ENCODE measurements at regions not wholly inside any gene's neighbourhood (a gene's known extent, or its start where the extent isn't known, plus 50 kb on each side); places are given as distances from the start of the nearest gene placed in this dataset.
A peak's percentile ranks its signal among the peaks of the same experiment; 100 is the strongest.

GRCh38 chr5:128673970-128674369 is 135.9 kb upstream of the FBN2 start:
- intact Hi-C loops (cut with micrococcal nuclease; ENCODE audit: unreplicated experiment) = loop anchor here (2.0 to 10.0 kb wide), 2 partner anchors 171 to 919 kb away; no protein-coding TSS in a partner anchor
- Mint-ChIP-seq H3K27me3 (ENCODE audit: insufficient read depth, unreplicated experiment) (no peaks in the 10 kb centered on the region), H3K36me3 (ENCODE audit: insufficient read depth, unreplicated experiment) (no peaks in the 10 kb centered on the region), H3K4me1 (ENCODE audit: low read depth, unreplicated experiment) (no peaks in the 10 kb centered on the region), H3K4me3 (ENCODE audit: unreplicated experiment) (no peak overlapping the region), H3K9me3 (ENCODE audit: unreplicated experiment) (peaks cover 18% of the 10 kb centered on the region), H3K27ac (ENCODE audit: unreplicated experiment) (no peak overlapping the region)
- Histone ChIP-seq H3K27me3 (replicated peaks; ENCODE audit: control insufficient read depth, insufficient read depth, low read length) (no peaks in the 10 kb centered on the region), H3K36me3 (ENCODE audit: control insufficient read depth, insufficient read depth, low read length) (no peaks in the 10 kb centered on the region), H3K4me3 (ENCODE audit: low read depth, low read length) (no peak overlapping the region), H3K4me1 (no peaks in the 10 kb centered on the region), H3K9me3 (no peaks in the 10 kb centered on the region)
- ChIA-PET CTCF (no interaction called here), POLR2A (no interaction called here)
- TF ChIP-seq, protein P1, sequence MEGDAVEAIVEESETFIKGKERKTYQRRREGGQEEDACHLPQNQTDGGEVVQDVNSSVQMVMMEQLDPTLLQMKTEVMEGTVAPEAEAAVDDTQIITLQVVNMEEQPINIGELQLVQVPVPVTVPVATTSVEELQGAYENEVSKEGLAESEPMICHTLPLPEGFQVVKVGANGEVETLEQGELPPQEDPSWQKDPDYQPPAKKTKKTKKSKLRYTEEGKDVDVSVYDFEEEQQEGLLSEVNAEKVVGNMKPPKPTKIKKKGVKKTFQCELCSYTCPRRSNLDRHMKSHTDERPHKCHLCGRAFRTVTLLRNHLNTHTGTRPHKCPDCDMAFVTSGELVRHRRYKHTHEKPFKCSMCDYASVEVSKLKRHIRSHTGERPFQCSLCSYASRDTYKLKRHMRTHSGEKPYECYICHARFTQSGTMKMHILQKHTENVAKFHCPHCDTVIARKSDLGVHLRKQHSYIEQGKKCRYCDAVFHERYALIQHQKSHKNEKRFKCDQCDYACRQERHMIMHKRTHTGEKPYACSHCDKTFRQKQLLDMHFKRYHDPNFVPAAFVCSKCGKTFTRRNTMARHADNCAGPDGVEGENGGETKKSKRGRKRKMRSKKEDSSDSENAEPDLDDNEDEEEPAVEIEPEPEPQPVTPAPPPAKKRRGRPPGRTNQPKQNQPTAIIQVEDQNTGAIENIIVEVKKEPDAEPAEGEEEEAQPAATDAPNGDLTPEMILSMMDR (IDR thresholded peaks at IDR 0.05; ENCODE audit: insufficient read depth in 1 of 2, low read depth in 1 of 2, low read length in 1 of 2, severe bottlenecking in 1 of 2, unreplicated experiment in 1 of 2) = no peak
- no peak for DNase-seq
- BruUV-seq (replicated peaks) = no TSS peak

DNA sequence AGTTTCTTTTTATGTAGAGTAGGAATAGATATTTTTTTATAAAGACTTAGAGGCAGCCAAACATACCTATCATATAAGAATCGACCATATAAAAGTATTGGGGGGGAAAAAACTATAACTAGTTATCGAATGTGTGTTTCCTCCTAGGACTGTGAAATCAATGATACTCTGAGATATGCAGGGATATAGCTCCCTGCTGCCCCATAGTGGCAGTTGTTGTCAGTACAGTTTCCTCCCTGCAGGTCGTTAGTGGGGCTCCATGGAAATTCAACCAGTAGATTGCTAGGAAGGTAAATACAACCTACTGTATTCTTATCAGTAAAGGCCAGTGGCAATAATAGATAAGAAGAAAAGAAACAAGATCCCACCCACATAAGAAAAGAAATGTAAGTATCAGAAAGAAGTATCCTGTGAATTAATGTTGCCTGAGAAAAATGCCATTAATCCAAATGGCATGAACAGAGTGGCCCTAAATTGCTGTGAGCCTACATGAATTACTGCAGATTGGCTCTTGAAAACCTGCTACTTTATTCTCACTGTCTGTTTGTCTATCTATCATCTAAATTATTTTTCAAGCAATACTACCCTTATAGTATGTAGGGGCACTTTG is 136.9 kb upstream of the FBN2 start:
- BruUV-seq (replicated peaks) = no TSS peak
- H3K36me3 ChIP-seq (ENCODE audit: control insufficient read depth, insufficient read depth, low read length) = no peaks in the 10 kb centered on the region
- ChIA-PET POLR2A (no interaction called here), CTCF (interaction anchor here (0.6 kb wide), 1 partner anchor 143 kb away, joined by 3 read pairs; no protein-coding TSS in a partner anchor)
- H3K27ac Mint-ChIP-seq (ENCODE audit: unreplicated experiment) = no peak overlapping the region
- H3K4me1 Mint-ChIP-seq (ENCODE audit: low read depth, unreplicated experiment) = no peaks in the 10 kb centered on the region
- peak; percentile 53 to 66 for DNase-seq
- no peak overlapping the region for H3K4me3 Mint-ChIP-seq (ENCODE audit: unreplicated experiment)
- H3K27me3 Mint-ChIP-seq (ENCODE audit: insufficient read depth, unreplicated experiment) = no peaks in the 10 kb centered on the region
- no peaks in the 10 kb centered on the region for H3K4me1 ChIP-seq
- H3K27me3 ChIP-seq (replicated peaks; ENCODE audit: control insufficient read depth, insufficient read depth, low read length) = no peaks in the 10 kb centered on the region
- intact Hi-C loops (cut with micrococcal nuclease; ENCODE audit: unreplicated experiment) = loop anchor here (1.0 to 10.0 kb wide), 4 partner anchors 170 to 920 kb away; no protein-coding TSS in a partner anchor
- peaks cover 18% of the 10 kb centered on the region for H3K9me3 Mint-ChIP-seq (ENCODE audit: unreplicated experiment)
- TF ChIP-seq, protein P1 (IDR thresholded peaks at IDR 0.05; ENCODE audit: insufficient read depth in 1 of 2, low read depth in 1 of 2, low read length in 1 of 2, severe bottlenecking in 1 of 2, unreplicated experiment in 1 of 2) = peak; percentile 58 to 68
- no peak overlapping the region for H3K4me3 ChIP-seq (ENCODE audit: low read depth, low read length)
- no peaks in the 10 kb centered on the region for H3K36me3 Mint-ChIP-seq (ENCODE audit: insufficient read depth, unreplicated experiment)
- no peaks in the 10 kb centered on the region for H3K9me3 ChIP-seq

DNA sequence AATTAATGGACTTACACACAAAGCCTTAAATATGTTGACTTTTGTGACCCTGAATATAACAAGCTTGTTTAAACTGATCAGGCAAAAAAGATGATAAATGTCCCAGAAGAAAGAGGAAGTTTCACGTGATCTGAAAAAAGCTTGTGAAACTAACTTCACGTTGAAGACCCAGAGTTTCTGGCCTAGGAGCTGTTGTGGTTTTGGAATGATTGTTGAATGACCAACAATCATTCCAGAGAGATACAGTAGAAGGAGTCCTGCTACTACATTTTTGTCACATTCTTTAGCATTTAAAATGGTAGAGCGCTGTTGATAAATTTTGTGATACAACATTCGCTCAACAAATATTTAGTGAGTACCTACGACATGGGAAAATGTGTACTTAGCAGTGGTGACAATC is 143.1 kb upstream of the FBN2 start:
- no peaks in the 10 kb centered on the region for H3K4me1 ChIP-seq
- TF ChIP-seq, protein P1 (IDR thresholded peaks at IDR 0.05; ENCODE audit: insufficient read depth in 1 of 2, low read depth in 1 of 2, low read length in 1 of 2, severe bottlenecking in 1 of 2, unreplicated experiment in 1 of 2) = no peak
- no peaks in the 10 kb centered on the region for H3K27me3 ChIP-seq (replicated peaks; ENCODE audit: control insufficient read depth, insufficient read depth, low read length)
- H3K27me3 Mint-ChIP-seq (ENCODE audit: insufficient read depth, unreplicated experiment) = no peaks in the 10 kb centered on the region
- ChIA-PET POLR2A (no interaction called here), CTCF (no interaction called here)
- H3K4me1 Mint-ChIP-seq (ENCODE audit: low read depth, unreplicated experiment) = peaks cover 7% of the 10 kb centered on the region
- intact Hi-C loops (cut with micrococcal nuclease; ENCODE audit: unreplicated experiment) = no loop called here
- no peaks in the 10 kb centered on the region for H3K9me3 ChIP-seq
- H3K4me3 Mint-ChIP-seq (ENCODE audit: unreplicated experiment) = no peak overlapping the region
- peaks cover 11% of the 10 kb centered on the region for H3K9me3 Mint-ChIP-seq (ENCODE audit: unreplicated experiment)
- H3K4me3 ChIP-seq (ENCODE audit: low read depth, low read length) = no peak overlapping the region
- no TSS peak for BruUV-seq (replicated peaks)
- no peak overlapping the region for H3K27ac Mint-ChIP-seq (ENCODE audit: unreplicated experiment)
- H3K36me3 Mint-ChIP-seq (ENCODE audit: insufficient read depth, unreplicated experiment) = no peaks in the 10 kb centered on the region
- DNase-seq = no peak
- no peaks in the 10 kb centered on the region for H3K36me3 ChIP-seq (ENCODE audit: control insufficient read depth, insufficient read depth, low read length)
